T-cell (primary cell): ENCODE measurements at regions not wholly inside any gene's neighbourhood (a gene's known extent, or its start where the extent isn't known, plus 50 kb on each side); places are given as distances from the start of the nearest gene placed in this dataset.
"Not testable (repeated sequence)": the region's sequence is repeated elsewhere in the genome, so short reads cannot be mapped to it uniquely, and the experiment has no call there.

Source experiments
- ATAC-seq, 4 experiments: fragments of 200-7000 bp in 3 of 4; fragments of 150-1000 bp in 1 of 4; cut with Tn5 transposase; replicated peaks in 1 of 4; 1 replicate in 3 of 4; 2 replicates in 1 of 4; pipeline ENCODE4 v1.10.0; 2021; ENCODE audit warnings: moderate library complexity in 3 of 4, mild to moderate bottlenecking in 2 of 4, moderate number of reproducible peaks in 1 of 4
- CTCF ChIA-PET, 2 donors: fragments of 300-600 bp; sonication (Branson Sonifier 250); formaldehyde crosslinking; loops; one replicate each; lab custom pipeline; 2022; ENCODE audit warnings: antibody characterized with exemption in 2 of 2; lab: Charles Lee
- POLR2A ChIA-PET, 2 donors: fragments of 300-600 bp; sonication (Branson Sonifier 250); formaldehyde crosslinking; loops; one replicate each; lab custom pipeline; 2022; ENCODE audit warnings: antibody characterized with exemption in 2 of 2; lab: Charles Lee
- DNase-seq, 35 experiments: peaks; one replicate each; pipeline versions ENCODE4 v3.0.0 to v3.0.0-alpha.2; 2013 to 2023
- H3K27ac ChIP-seq: one replicate; pipeline ENCODE4 v1.5.1; 2013; ENCODE audit warnings: low read length
- H3K27me3 ChIP-seq, 2 experiments: replicated peaks in 1 of 2; 1 replicate in 1 of 2; 2 replicates in 1 of 2; pipeline versions ENCODE4 v1.6.1 to v1.7.0; 2013; ENCODE audit warnings: low read length in 1 of 2, mixed read lengths in 1 of 2; ENCODE audit not compliant: control insufficient read depth in 2 of 2, insufficient read depth in 2 of 2; ENCODE audit errors: extremely low read depth in 1 of 2
- H3K36me3 ChIP-seq, 2 donors: 1 replicate in 1 of 2; 2 replicates in 1 of 2; pipeline versions ENCODE4 v1.6.1 to v1.7.0; 2013; ENCODE audit warnings: low read length in 1 of 2; ENCODE audit not compliant: control insufficient read depth in 2 of 2, insufficient read depth in 1 of 2; ENCODE audit errors: extremely low read depth in 1 of 2
- H3K4me1 ChIP-seq, 2 experiments: 1 replicate in 1 of 2; 2 replicates in 1 of 2; pipeline versions ENCODE4 v1.6.1 to v1.7.0; 2013; ENCODE audit warnings: low read length in 2 of 2, mixed read lengths in 1 of 2; ENCODE audit not compliant: insufficient read depth in 2 of 2, control insufficient read depth in 1 of 2; ENCODE audit errors: extremely low read depth in 1 of 2
- H3K4me3 ChIP-seq, 2 donors: 1 replicate in 1 of 2; 2 replicates in 1 of 2; pipeline versions ENCODE4 v1.5.1 to v1.7.0; 2013; ENCODE audit warnings: mild to moderate bottlenecking in 2 of 2, low read length in 1 of 2, moderate library complexity in 1 of 2; ENCODE audit not compliant: control insufficient read depth in 1 of 2; ENCODE audit errors: extremely low read depth in 1 of 2
- H3K9me3 ChIP-seq: 2 replicates; pipeline ENCODE4 v1.7.0; 2013
- H3K27ac Mint-ChIP-seq, 2 donors: one replicate each; pipeline ENCODE4 v1.8.0; 2020 to 2021; ENCODE audit warnings: mild to moderate bottlenecking in 2 of 2, mixed read lengths in 2 of 2
- H3K27me3 Mint-ChIP-seq, 2 donors: one replicate each; pipeline ENCODE4 v1.8.0; 2021 to 2022; ENCODE audit warnings: mixed read lengths in 2 of 2
- H3K36me3 Mint-ChIP-seq: one replicate; pipeline ENCODE4 v1.8.0; 2021; ENCODE audit warnings: mixed read lengths
- H3K4me1 Mint-ChIP-seq, 3 donors: one replicate each; pipeline ENCODE4 v1.8.0; 2020 to 2022; ENCODE audit warnings: mixed read lengths in 3 of 3, mild to moderate bottlenecking in 1 of 3
- H3K4me3 Mint-ChIP-seq, 3 donors: one replicate each; pipeline ENCODE4 v1.8.0; 2020 to 2022; ENCODE audit warnings: mild to moderate bottlenecking in 3 of 3, mixed read lengths in 3 of 3, moderate library complexity in 3 of 3
- H3K9me3 Mint-ChIP-seq, 3 donors: one replicate each; pipeline ENCODE4 v1.8.0; 2020 to 2022; ENCODE audit warnings: mixed read lengths in 3 of 3
- WGBS: methylation state at CpG from one replicate; pipeline ENCODE4 v1.1.5; 2013; ENCODE audit warnings: missing lambda C conversion rate; ENCODE audit not compliant: insufficient coverage; 5-methylcytosine and 5-hydroxymethylcytosine counted together

DNA sequence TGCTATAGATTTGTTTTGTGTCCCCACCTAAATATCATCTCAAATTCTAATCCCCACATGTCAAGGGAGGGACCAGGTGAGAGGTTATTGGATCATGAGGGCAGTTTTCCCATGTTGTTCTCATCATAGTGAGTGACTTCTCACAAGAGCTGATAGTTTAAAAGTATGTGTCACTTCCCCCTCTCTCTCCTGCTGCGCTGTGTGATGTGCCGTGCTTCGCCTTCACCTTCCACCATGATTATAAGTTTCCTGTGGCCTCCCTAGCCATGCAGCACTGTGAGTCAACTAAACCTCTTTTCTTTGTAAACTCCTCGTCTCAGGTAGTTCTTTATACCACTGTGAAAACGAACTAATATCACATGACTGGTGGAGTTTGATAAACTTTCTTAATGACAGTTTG lies 814.8 kb downstream of the TMEM121 start:
- H3K9me3 Mint-ChIP-seq, ATAC-seq, DNase-seq, H3K4me3 Mint-ChIP-seq, H3K9me3 ChIP-seq, H3K36me3 ChIP-seq, H3K27ac ChIP-seq, H3K4me3 ChIP-seq, H3K4me1 Mint-ChIP-seq, H3K27ac Mint-ChIP-seq, H3K27me3 ChIP-seq, H3K4me1 ChIP-seq, POLR2A ChIA-PET, CTCF ChIA-PET, H3K36me3 Mint-ChIP-seq: not testable (repeated sequence)
- peaks cover 17 to 28% of the 10 kb centered on the region in 2 donors for H3K27me3 Mint-ChIP-seq
- whole genome bisulfite sequencing = no CpG with 5 or more reads among the region's 5 CpGs

DNA sequence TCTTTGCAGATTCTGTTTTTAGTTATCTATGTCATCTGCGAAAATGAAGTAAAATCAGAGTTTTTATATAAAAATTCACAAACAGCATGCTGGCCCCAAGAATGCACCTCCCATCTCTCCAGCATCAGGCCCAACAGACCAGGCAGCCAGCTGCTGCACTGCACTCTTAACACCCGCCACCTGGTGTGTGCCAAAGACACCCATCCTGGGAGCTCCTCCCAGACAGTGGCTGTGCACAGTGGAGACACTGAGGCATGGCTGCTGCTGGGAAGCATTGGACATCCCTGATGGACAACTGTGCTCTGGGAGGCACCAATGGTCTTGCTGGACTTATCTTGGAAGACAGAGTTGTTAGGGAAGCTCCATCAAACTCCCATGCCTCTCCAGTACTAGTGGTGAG lies 817.2 kb downstream of the TMEM121 start:
- DNase-seq (no peak), ATAC-seq (no peak)
- CTCF ChIA-PET = no interaction called here
- H3K4me1 Mint-ChIP-seq = peaks cover 3 to 4% (median 4%) of the 10 kb centered on the region in 3 donors
- Histone ChIP-seq H3K4me3 (no peak overlapping the region), H3K36me3 (no peaks in the 10 kb centered on the region), H3K27ac (no peak overlapping the region), H3K9me3 (no peaks in the 10 kb centered on the region), H3K4me1 (no peaks in the 10 kb centered on the region), H3K27me3 (no peaks in the 10 kb centered on the region)
- H3K36me3 Mint-ChIP-seq = no peaks in the 10 kb centered on the region
- no peaks in the 10 kb centered on the region for H3K9me3 Mint-ChIP-seq
- POLR2A ChIA-PET = no interaction called here
- peaks cover 28 to 39% of the 10 kb centered on the region in 2 donors for H3K27me3 Mint-ChIP-seq
- no peak overlapping the region for H3K27ac Mint-ChIP-seq
- no peak overlapping the region for H3K4me3 Mint-ChIP-seq
- WGBS = 71% methylated on average over 2 of the region's 2 CpGs

DNA sequence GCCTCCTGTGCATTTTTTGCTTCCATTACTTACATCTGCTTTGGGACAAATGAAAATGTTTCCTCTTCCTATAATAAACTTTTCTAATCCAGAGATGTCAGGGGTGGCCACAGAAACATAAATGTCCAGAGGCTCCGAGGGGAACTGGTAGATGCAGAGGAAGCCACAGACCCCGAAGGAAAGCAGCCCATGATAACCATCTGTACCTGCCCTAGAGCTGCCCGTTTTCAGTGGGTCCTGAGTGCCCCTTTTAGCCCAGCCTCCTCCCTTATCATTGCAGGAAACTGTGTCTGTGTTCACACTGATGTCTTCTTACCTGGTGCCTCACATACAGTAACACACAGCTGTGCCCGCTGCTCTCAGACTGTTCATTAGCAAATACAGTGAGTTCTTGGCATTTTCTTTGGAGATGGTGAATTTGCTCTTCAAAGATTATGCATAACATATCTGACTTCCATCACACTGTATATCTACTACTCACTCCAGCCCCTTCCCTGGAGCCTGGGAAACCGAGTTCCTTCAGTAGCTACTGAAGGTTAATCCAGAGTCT lies 817.8 kb downstream of the TMEM121 start:
- H3K27me3 ChIP-seq, H3K9me3 Mint-ChIP-seq, H3K27ac Mint-ChIP-seq, CTCF ChIA-PET, H3K27ac ChIP-seq, POLR2A ChIA-PET, H3K36me3 Mint-ChIP-seq, H3K4me1 Mint-ChIP-seq, DNase-seq, H3K4me3 Mint-ChIP-seq, H3K4me1 ChIP-seq, H3K4me3 ChIP-seq, H3K36me3 ChIP-seq, H3K9me3 ChIP-seq: not testable (repeated sequence)
- ATAC-seq = peak in 1 of 4 experiments; percentile 29
- H3K27me3 Mint-ChIP-seq = peaks cover 28 to 40% of the 10 kb centered on the region in 2 donors
- WGBS = 5% methylated on average over 3 of the region's 5 CpGs

DNA sequence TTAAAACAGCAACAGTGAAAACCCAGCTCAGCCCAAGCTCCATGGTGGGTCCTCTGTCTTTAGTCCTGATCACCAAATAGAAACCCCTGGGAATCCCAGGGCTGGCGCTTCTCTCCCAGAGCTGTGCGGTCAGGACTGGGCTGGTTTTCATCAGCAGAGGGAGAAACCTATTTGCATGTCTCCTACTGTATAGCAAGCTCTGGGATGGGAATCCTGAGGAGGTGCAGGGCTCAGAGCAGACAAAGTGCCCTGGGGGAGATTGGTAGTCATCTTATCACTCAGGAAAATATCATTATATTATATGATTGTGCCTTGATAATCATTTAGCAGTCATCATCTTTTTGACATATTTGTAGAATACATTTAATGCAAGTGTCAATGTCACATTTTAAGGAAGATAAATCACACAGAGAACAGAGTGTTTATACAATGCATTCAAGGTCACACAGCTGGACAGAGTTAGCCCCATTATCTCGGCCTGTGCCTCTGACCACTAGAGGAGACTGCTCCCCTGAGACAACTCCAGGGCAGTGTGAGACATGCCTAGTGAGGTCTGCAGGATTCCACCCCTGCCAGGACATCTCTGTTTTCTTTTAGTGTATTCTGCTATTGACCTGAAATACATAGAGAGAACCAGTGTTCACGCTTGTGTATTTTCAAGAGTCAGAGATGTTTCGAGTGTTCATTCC lies 818.6 kb downstream of the TMEM121 start:
- WGBS = 57% methylated on average over 1 of the region's 5 CpGs
- peaks cover 24 to 36% of the 10 kb centered on the region in 2 donors for H3K27me3 Mint-ChIP-seq
- DNase-seq, H3K4me3 Mint-ChIP-seq, H3K36me3 Mint-ChIP-seq, H3K27ac ChIP-seq, CTCF ChIA-PET, H3K9me3 ChIP-seq, H3K36me3 ChIP-seq, H3K27ac Mint-ChIP-seq, H3K27me3 ChIP-seq, H3K9me3 Mint-ChIP-seq, H3K4me1 ChIP-seq, H3K4me1 Mint-ChIP-seq, H3K4me3 ChIP-seq, POLR2A ChIA-PET, ATAC-seq: not testable (repeated sequence)

DNA sequence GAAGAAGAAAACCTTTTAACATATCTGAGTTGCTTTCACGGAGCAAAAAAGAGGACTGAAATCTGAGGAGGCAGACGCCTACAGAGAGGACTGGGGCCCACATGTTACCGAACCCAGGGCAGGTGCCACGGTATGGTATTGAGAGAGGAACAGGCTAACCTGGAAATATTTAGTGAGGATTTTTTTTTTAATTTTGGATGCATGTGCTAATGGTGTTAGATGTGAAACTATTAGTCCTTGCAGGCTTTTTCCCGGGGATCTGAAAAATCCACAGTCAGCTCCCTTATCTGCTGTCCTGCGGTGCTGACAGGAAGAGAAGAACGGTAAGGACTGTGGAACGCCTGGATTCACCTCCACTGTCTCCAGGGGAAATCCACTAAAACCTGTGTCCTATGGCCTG lies 819.7 kb downstream of the TMEM121 start:
- ATAC-seq = no peak
- peaks cover 8 to 10% (median 8%) of the 10 kb centered on the region in 3 donors for H3K4me1 Mint-ChIP-seq
- no peak overlapping the region for H3K27ac Mint-ChIP-seq
- 75% methylated on average over 7 of the region's 8 CpGs for WGBS
- Histone ChIP-seq H3K9me3 (no peaks in the 10 kb centered on the region), H3K4me1 (peaks cover 0 to 4% of the 10 kb centered on the region in 2 experiments), H3K4me3 (no peak overlapping the region), H3K27me3 (peaks cover 0 to 6% of the 10 kb centered on the region in 2 experiments), H3K36me3 (no peaks in the 10 kb centered on the region), H3K27ac (no peak overlapping the region)
- ChIA-PET CTCF (interaction anchor here in 1 of 2 donors (0.6 kb wide), 1 partner anchor 19 kb away, joined by 3 read pairs; no protein-coding TSS in a partner anchor), POLR2A (no interaction called here)
- no peak for DNase-seq
- H3K4me3 Mint-ChIP-seq = no peak overlapping the region
- H3K36me3 Mint-ChIP-seq = no peaks in the 10 kb centered on the region
- peaks cover 22 to 35% of the 10 kb centered on the region in 2 donors for H3K27me3 Mint-ChIP-seq
- no peaks in the 10 kb centered on the region for H3K9me3 Mint-ChIP-seq

DNA sequence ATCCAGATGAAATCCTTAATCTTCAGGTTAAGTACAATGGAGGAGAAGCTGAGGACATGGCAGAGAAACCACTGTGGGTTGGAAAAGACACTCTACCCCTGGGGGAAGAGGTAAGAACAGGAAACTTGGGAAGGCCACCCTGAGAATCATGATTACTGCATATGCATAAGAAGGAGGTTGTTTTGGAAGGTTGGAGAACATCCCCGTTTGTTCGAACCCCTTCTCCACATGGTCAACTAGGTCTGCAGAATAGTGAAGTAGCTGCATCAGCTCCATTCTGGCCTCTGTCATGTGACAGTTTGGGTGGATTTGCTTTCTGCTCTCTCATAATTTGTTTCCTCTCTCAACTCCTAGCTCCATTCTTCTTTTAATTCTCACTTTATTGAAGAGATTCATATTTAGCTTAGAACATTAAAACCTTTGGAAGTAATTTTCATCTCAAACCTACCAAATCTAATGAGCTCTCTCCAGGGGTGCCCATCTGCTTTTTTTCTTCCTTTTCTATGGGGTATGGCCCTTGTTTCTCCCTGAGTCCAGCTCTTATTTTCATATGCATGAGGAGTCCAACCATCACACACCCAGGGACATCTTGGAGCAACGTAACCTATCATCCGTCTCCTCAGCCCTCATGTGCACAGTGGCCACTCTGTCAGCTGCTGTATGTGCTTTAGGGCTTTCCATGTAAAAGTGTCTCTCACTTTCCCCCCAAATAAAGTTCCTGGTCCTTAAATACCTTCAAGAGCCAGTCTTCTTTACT lies 820.3 kb downstream of the TMEM121 start:
- ChIA-PET CTCF (interaction anchor here (0.5 to 0.6 kb wide), 3 partner anchors 20 to 185 kb away, joined by 3 read pairs; no protein-coding TSS in a partner anchor), POLR2A (no interaction called here)
- H3K27ac ChIP-seq = no peak overlapping the region
- H3K9me3 Mint-ChIP-seq = no peaks in the 10 kb centered on the region
- H3K4me3 ChIP-seq = no peak overlapping the region
- ATAC-seq (no peak), DNase-seq (no peak)
- peaks cover 0 to 4% of the 10 kb centered on the region in 2 experiments for H3K4me1 ChIP-seq
- no peaks in the 10 kb centered on the region for H3K9me3 ChIP-seq
- H3K27ac Mint-ChIP-seq = no peak overlapping the region
- H3K4me3 Mint-ChIP-seq = no peak overlapping the region
- H3K36me3 Mint-ChIP-seq = no peaks in the 10 kb centered on the region
- H3K4me1 Mint-ChIP-seq = peaks cover 8 to 10% (median 8%) of the 10 kb centered on the region in 3 donors
- H3K27me3 Mint-ChIP-seq = peaks cover 24 to 36% of the 10 kb centered on the region in 2 donors
- no peaks in the 10 kb centered on the region for H3K36me3 ChIP-seq
- no CpG with 5 or more reads among the region's 4 CpGs for WGBS
- peaks cover 0 to 6% of the 10 kb centered on the region in 2 experiments for H3K27me3 ChIP-seq
